Memory B cell (primary cell): ENCODE measurements at regions not wholly inside any gene's neighbourhood (a gene's known extent, or its start where the extent isn't known, plus 50 kb on each side); places are given as distances from the start of the nearest gene placed in this dataset.

Source experiments
- ATAC-seq: fragments of 150-1000 bp; cut with Tn5 transposase; 2 replicates; pipeline ENCODE4 v1.10.0; 2021; ENCODE audit warnings: low read depth, mild to moderate bottlenecking, moderate library complexity
- DNase-seq, 2 donors: peaks; one replicate each; pipeline ENCODE4 v3.0.0; 2022; ENCODE audit warnings: low spot score in 2 of 2
- H3K27ac Mint-ChIP-seq: one replicate; pipeline ENCODE4 v1.8.0; 2022; ENCODE audit warnings: mild to moderate bottlenecking, moderate library complexity, mixed read lengths
- H3K27me3 Mint-ChIP-seq: one replicate; pipeline ENCODE4 v1.8.0; 2022; ENCODE audit warnings: mixed read lengths
- H3K36me3 Mint-ChIP-seq: one replicate; pipeline ENCODE4 v1.8.0; 2022; ENCODE audit warnings: mild to moderate bottlenecking, mixed read lengths
- H3K4me1 Mint-ChIP-seq: one replicate; pipeline ENCODE4 v1.8.0; 2022; ENCODE audit warnings: mixed read lengths
- H3K4me3 Mint-ChIP-seq: one replicate; pipeline ENCODE4 v1.8.0; 2022; ENCODE audit warnings: mild to moderate bottlenecking, moderate library complexity, mixed read lengths
- H3K9me3 Mint-ChIP-seq: one replicate; pipeline ENCODE4 v1.8.0; 2022; ENCODE audit warnings: mixed read lengths

- peaks cover 3% of the 10 kb centered on the region for H3K9me3 Mint-ChIP-seq
- no peaks in the 10 kb centered on the region for H3K4me1 Mint-ChIP-seq
- H3K27ac Mint-ChIP-seq: no peak overlapping the region
- H3K27me3 Mint-ChIP-seq: no peaks in the 10 kb centered on the region
- DNase-seq (no peak), ATAC-seq (no peak)
- H3K36me3 Mint-ChIP-seq: no peaks in the 10 kb centered on the region
- H3K4me3 Mint-ChIP-seq: no peak overlapping the region
Measured at GRCh38 chr15:46682969-46683791, 1034.1 kb upstream of the SEMA6D start.

GRCh38 chr15:46685096-46685495, 1032.2 kb upstream of the SEMA6D start:
- DNase-seq (no peak), ATAC-seq (no peak)
- Mint-ChIP-seq H3K27me3 (no peaks in the 10 kb centered on the region), H3K4me3 (no peak overlapping the region), H3K36me3 (no peaks in the 10 kb centered on the region), H3K9me3 (peaks cover 4% of the 10 kb centered on the region), H3K4me1 (no peaks in the 10 kb centered on the region), H3K27ac (no peak overlapping the region)

DNA sequence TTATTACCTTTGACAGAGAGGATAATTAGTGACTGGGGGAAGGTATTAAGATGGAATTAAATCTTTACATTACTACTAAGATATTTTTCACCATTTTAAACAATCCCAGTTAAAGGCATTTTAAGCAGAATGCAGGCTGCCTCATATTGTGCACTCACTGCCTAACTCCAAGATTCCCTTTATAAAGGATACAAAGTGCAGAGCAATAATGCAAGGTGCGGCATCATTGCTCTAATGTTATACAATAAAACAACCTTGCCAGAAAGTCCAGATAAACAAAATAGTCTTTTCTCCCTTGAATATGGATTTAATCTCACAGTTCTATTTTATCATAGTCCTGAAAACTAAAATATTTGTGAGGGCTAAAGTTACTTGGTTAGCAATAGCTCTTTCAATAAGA, 1031.6 kb upstream of the SEMA6D start:
- H3K27ac Mint-ChIP-seq: no peak overlapping the region
- H3K4me1 Mint-ChIP-seq: no peaks in the 10 kb centered on the region
- H3K36me3 Mint-ChIP-seq: no peaks in the 10 kb centered on the region
- peaks cover 4% of the 10 kb centered on the region for H3K9me3 Mint-ChIP-seq
- DNase-seq: no peak
- H3K4me3 Mint-ChIP-seq: no peak overlapping the region
- no peaks in the 10 kb centered on the region for H3K27me3 Mint-ChIP-seq
- ATAC-seq: no peak

- DNase-seq: no peak
- Mint-ChIP-seq H3K27me3 (no peaks in the 10 kb centered on the region), H3K4me3 (no peak overlapping the region), H3K4me1 (no peaks in the 10 kb centered on the region), H3K27ac (no peak overlapping the region), H3K9me3 (peaks cover 7% of the 10 kb centered on the region), H3K36me3 (no peaks in the 10 kb centered on the region)
- no peak for ATAC-seq
Measured at GRCh38 chr15:46696281-46696680, 1021.0 kb upstream of the SEMA6D start.

DNA sequence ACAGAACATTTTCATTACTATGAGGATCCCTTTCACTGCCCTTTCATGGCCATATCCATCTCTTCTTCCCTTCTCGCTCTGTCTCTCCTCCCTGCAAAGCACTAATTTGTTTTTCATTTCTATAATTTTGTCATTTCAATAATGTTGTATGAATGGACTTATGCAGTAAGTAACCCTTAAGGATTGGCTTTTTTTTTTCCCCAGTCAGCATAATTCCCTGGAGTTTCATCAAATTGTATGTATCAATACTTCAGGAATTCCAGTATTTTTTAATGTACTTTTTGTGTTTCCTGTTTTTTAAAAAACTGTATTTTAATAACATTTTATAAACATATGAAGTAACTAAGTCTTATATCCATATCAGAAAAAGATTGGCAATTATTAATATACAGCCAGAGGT, 1016.0 kb upstream of the SEMA6D start:
- DNase-seq: no peak
- peaks cover 3% of the 10 kb centered on the region for H3K9me3 Mint-ChIP-seq

DNA sequence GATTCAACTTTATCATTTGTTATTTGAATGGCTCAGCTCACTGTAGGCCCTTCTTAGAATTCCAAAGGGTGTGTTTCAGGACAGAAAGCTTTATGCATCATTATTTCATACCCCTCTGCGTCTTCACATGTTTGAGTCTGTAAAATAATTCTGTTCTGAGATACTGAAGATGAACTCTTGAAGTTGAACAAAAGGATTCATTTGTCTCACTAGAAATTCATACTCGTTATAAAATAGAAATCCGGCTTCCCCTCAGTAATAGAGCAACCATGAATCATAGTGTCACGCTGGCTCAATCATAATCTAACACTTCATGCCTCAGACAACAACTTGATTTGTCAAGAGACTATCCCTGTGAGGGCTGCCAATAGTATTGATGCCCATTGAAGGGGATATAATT, 1015.4 kb upstream of the SEMA6D start:
- no peak for ATAC-seq
- no peak overlapping the region for H3K27ac Mint-ChIP-seq
- H3K36me3 Mint-ChIP-seq: no peaks in the 10 kb centered on the region

More for the DNA sequence above, 1016.0 kb upstream of the SEMA6D start:
- H3K36me3 Mint-ChIP-seq: no peaks in the 10 kb centered on the region
- H3K27ac Mint-ChIP-seq: no peak overlapping the region
- H3K27me3 Mint-ChIP-seq: no peaks in the 10 kb centered on the region
- no peak for ATAC-seq
- H3K4me3 Mint-ChIP-seq: no peak overlapping the region
- no peaks in the 10 kb centered on the region for H3K4me1 Mint-ChIP-seq

GRCh38 chr15:46703020-46703861, 1014.1 kb upstream of the SEMA6D start:
- H3K4me1 Mint-ChIP-seq: no peaks in the 10 kb centered on the region
- H3K9me3 Mint-ChIP-seq: peaks cover 9% of the 10 kb centered on the region
- ATAC-seq (no peak), DNase-seq (no peak)
- H3K36me3 Mint-ChIP-seq: no peaks in the 10 kb centered on the region
- no peak overlapping the region for H3K4me3 Mint-ChIP-seq
- no peaks in the 10 kb centered on the region for H3K27me3 Mint-ChIP-seq
- no peak overlapping the region for H3K27ac Mint-ChIP-seq

More for the DNA sequence above, 1015.4 kb upstream of the SEMA6D start:
- H3K4me3 Mint-ChIP-seq: no peak overlapping the region
- DNase-seq: no peak
- no peaks in the 10 kb centered on the region for H3K27me3 Mint-ChIP-seq
- H3K9me3 Mint-ChIP-seq: peaks cover 3% of the 10 kb centered on the region
- H3K4me1 Mint-ChIP-seq: no peaks in the 10 kb centered on the region

DNA sequence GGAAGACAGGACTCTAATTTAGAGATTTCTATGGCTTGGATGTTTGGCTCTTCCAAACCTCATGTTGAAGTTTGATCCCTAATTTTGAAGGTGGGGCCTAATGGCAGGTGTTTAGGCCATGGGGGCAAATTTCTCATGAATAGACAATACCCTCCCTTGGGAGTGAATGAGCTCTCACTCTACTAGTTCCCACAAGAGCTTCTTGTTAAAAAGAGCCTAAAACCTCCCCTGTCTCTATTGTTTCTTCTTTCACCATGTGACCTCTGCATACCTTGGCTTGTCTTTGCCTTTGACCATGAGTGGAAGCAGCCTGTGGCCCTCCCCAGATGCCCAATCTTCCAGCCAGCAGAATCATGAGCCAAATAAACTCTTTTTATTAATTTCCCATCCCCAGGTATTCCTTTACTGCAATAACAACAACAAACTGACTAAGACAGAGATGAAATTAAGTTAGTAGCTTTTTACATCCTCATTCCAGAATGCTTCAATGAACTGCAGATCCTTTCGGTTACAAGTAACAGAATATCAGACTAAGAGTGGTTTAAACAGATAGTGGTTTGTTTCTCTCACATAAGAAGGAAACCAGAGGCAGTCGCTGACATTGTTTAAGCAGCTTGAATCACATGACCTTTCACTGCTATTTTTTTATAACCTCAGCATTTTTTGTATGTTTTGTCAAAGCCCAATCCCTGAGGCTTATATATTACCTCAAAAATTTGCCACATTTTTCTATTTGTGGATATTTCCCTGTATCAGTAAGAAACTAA, 1013.3 kb upstream of the SEMA6D start:
- Mint-ChIP-seq H3K36me3 (no peaks in the 10 kb centered on the region), H3K27ac (no peak overlapping the region), H3K4me3 (no peak overlapping the region), H3K27me3 (no peaks in the 10 kb centered on the region), H3K4me1 (no peaks in the 10 kb centered on the region), H3K9me3 (peaks cover 9% of the 10 kb centered on the region)
- DNase-seq (no peak), ATAC-seq (no peak)

DNA sequence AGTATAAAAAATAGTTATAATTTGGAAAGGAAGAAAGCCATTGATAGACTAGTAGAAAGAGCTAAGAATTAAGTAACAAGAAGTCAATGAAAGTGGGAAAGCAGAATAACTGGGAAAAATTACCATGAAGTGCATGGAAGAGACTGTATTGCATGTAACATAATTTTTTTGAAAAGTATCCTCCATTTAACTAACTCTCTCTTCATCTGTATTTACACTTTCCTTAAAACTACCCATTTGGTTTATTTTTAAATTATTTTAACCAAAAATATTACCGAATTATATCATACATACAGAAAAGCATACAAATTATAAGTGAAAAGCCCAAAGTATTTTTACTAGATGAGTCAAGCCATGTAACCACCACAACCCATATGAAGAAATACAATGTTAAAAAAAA, 1009.9 kb upstream of the SEMA6D start:
- Mint-ChIP-seq H3K4me3 (no peak overlapping the region), H3K27me3 (no peaks in the 10 kb centered on the region), H3K36me3 (no peaks in the 10 kb centered on the region), H3K9me3 (peaks cover 9% of the 10 kb centered on the region), H3K27ac (no peak overlapping the region), H3K4me1 (no peaks in the 10 kb centered on the region)
- ATAC-seq (no peak), DNase-seq (no peak)

GRCh38 chr15:46708226-46708625, 1009.1 kb upstream of the SEMA6D start:
- H3K36me3 Mint-ChIP-seq: no peaks in the 10 kb centered on the region
- H3K4me3 Mint-ChIP-seq: no peak overlapping the region
- DNase-seq (no peak), ATAC-seq (no peak)
- H3K27ac Mint-ChIP-seq: no peak overlapping the region
- no peaks in the 10 kb centered on the region for H3K4me1 Mint-ChIP-seq
- peaks cover 9% of the 10 kb centered on the region for H3K9me3 Mint-ChIP-seq
- no peaks in the 10 kb centered on the region for H3K27me3 Mint-ChIP-seq

- Mint-ChIP-seq H3K4me3 (no peak overlapping the region), H3K27ac (no peak overlapping the region), H3K27me3 (no peaks in the 10 kb centered on the region), H3K4me1 (no peaks in the 10 kb centered on the region), H3K36me3 (no peaks in the 10 kb centered on the region), H3K9me3 (peaks cover 11% of the 10 kb centered on the region)
- ATAC-seq: no peak
- no peak for DNase-seq
Measured at GRCh38 chr15:46709460-46710083, 1007.7 kb upstream of the SEMA6D start.

- Mint-ChIP-seq H3K4me3 (no peak overlapping the region), H3K27me3 (no peaks in the 10 kb centered on the region), H3K36me3 (no peaks in the 10 kb centered on the region), H3K27ac (no peak overlapping the region), H3K9me3 (peaks cover 9% of the 10 kb centered on the region), H3K4me1 (no peaks in the 10 kb centered on the region)
- DNase-seq (no peak), ATAC-seq (no peak)
Measured at GRCh38 chr15:46710401-46710960, 1006.8 kb upstream of the SEMA6D start.

GRCh38 chr15:46713045-46713444, 1004.3 kb upstream of the SEMA6D start:
- Mint-ChIP-seq H3K4me3 (no peak overlapping the region), H3K9me3 (peaks cover 4% of the 10 kb centered on the region), H3K36me3 (no peaks in the 10 kb centered on the region), H3K4me1 (no peaks in the 10 kb centered on the region), H3K27ac (no peak overlapping the region), H3K27me3 (no peaks in the 10 kb centered on the region)
- DNase-seq (no peak), ATAC-seq (no peak)
